A549 (cell line): ENCODE measurements at regions not wholly inside any gene's neighbourhood (a gene's known extent, or its start where the extent isn't known, plus 50 kb on each side); places are given as distances from the start of the nearest gene placed in this dataset.

Experiments
- ATAC-seq, 2 experiments: fragments of 200-7000 bp in 1 of 2; fragments of >200 bp in 1 of 2; cut with Nextera tagmentation in 1 of 2; cut with Tn5 transposase in 1 of 2; 3 replicates each; pipeline versions ENCODE4 v1.8.0 to v1.9.1; 2018 to 2020; ENCODE audit warnings: mild to moderate bottlenecking in 1 of 2, moderate library complexity in 1 of 2
- CTCF ChIA-PET: fragments of 300-600 bp; sonication (Branson Sonifier 250); formaldehyde crosslinking; extraction: SDS; loops from one replicate; lab custom pipeline; 2021; ENCODE audit warnings: antibody characterized with exemption, inconsistent platforms; lab: Yijun Ruan, JAX
- POLR2A ChIA-PET: fragments of 350-600 bp; formaldehyde crosslinking; extraction: SDS; loops from one replicate; lab custom pipeline; 2021; ENCODE audit warnings: antibody characterized with exemption, inconsistent platforms; lab: Yijun Ruan, JAX
- DNase-seq, 2 experiments: peaks; one replicate each; pipeline versions ENCODE4 v3.0.0 to v3.0.0-alpha.2; 2011 to 2016; ENCODE audit warnings: low read depth in 1 of 2, low spot score in 1 of 2
- FAIRE-seq: peaks from 2 replicates; lab custom pipeline; 2011; peaks lifted over from hg19 to GRCh38; lab: Jason Lieb, UNC
- H3K27ac ChIP-seq, 2 experiments: fragments of >200 bp; sonication (Bioruptor Twin); formaldehyde crosslinking; 3 replicates each; pipeline ENCODE4 v1.5.1; 2016 to 2017
- H3K4me1 ChIP-seq: fragments of >200 bp; sonication (Bioruptor Twin); formaldehyde crosslinking; 3 replicates; pipeline ENCODE4 v1.6.1; 2016
- H3K4me2 ChIP-seq: fragments of >200 bp; sonication (Bioruptor Twin); formaldehyde crosslinking; 3 replicates; pipeline ENCODE4 v1.6.1; 2016
- H3K4me3 ChIP-seq: fragments of >200 bp; sonication (Bioruptor Twin); formaldehyde crosslinking; 3 replicates; pipeline ENCODE4 v1.5.1; 2016
- H3K9me3 ChIP-seq: fragments of >200 bp; sonication (Bioruptor Twin); formaldehyde crosslinking; 3 replicates; pipeline ENCODE4 v1.6.1; 2016
- BCL3 ChIP-seq: fragments of >200 bp; sonication (Bioruptor Twin); formaldehyde crosslinking; IDR thresholded peaks from 3 replicates; pipeline ENCODE4 v1.6.1; 2016
- CBX2 ChIP-seq: fragments of 200-600 bp; sonication (generic); IDR thresholded peaks from 2 replicates; pipeline ENCODE4 v1.6.1; 2016; ENCODE audit warnings: low read depth, mild to moderate bottlenecking, borderline replicate concordance
- CTCF ChIP-seq: fragments of >200 bp; sonication (Bioruptor Twin); formaldehyde crosslinking; IDR thresholded peaks from 3 replicates; pipeline ENCODE4 v1.5.1; 2016
- EHMT2 ChIP-seq: fragments of 200-600 bp; sonication (generic); IDR thresholded peaks from 2 replicates; pipeline ENCODE4 v1.6.1; 2016; ENCODE audit warnings: antibody characterized with exemption, low read depth, mild to moderate bottlenecking, moderate library complexity
- ELK1 ChIP-seq: fragments of 150-350 bp; IDR thresholded peaks from 2 replicates; pipeline ENCODE4 v1.6.1; 2014; ENCODE audit warnings: low read depth, mild to moderate bottlenecking, low read length
- EP300 ChIP-seq, 2 experiments: fragments of >200 bp; sonication (Bioruptor Twin); formaldehyde crosslinking; IDR thresholded peaks; 2 replicates in 1 of 2; 3 replicates in 1 of 2; pipeline ENCODE4 v1.6.1; 2016 to 2017
- ESRRA ChIP-seq: fragments of 150-350 bp; IDR thresholded peaks from 2 replicates; pipeline ENCODE4 v1.6.1; 2014; ENCODE audit warnings: mild to moderate bottlenecking, low read length, borderline replicate concordance
- HDAC2 ChIP-seq: fragments of 200-600 bp; sonication (generic); IDR thresholded peaks from 2 replicates; pipeline ENCODE4 v1.6.1; 2016
- HES2 ChIP-seq: fragments of >200 bp; sonication (Bioruptor Twin); formaldehyde crosslinking; IDR thresholded peaks from 2 replicates; pipeline ENCODE4 v1.6.1; 2016
- HEYL ChIP-seq: fragments of 250-450 bp; sonication (Bioruptor Pico); IDR thresholded peaks from 2 replicates; pipeline ENCODE4 v1.8.0; 2021; ENCODE audit warnings: mild to moderate bottlenecking, moderate library complexity
- HOXA7 ChIP-seq: fragments of 250-450 bp; sonication (Bioruptor Pico); IDR thresholded peaks from 2 replicates; pipeline ENCODE4 v1.5.0; 2020; ENCODE audit warnings: mild to moderate bottlenecking, moderate library complexity
- HOXB13 ChIP-seq: fragments of 250-450 bp; sonication (Bioruptor Pico); IDR thresholded peaks from 2 replicates; pipeline ENCODE4 v1.5.0; 2020; ENCODE audit warnings: low read depth, mild to moderate bottlenecking, moderate library complexity
- HOXB5 ChIP-seq: fragments of 250-450 bp; sonication (Bioruptor Pico); IDR thresholded peaks from 2 replicates; pipeline ENCODE4 v1.5.0; 2020; ENCODE audit warnings: mild to moderate bottlenecking, moderate library complexity
- KDM5A ChIP-seq: fragments of 200-600 bp; sonication (generic); IDR thresholded peaks from 2 replicates; pipeline ENCODE4 v1.6.1; 2016; ENCODE audit warnings: antibody characterized with exemption, mild to moderate bottlenecking
- MAX ChIP-seq: IDR thresholded peaks from 2 replicates; pipeline ENCODE4 v1.6.1; 2012
- MYC ChIP-seq: IDR thresholded peaks from 2 replicates; pipeline ENCODE4 v1.6.1; 2012; ENCODE audit warnings: mild to moderate bottlenecking, inconsistent platforms, low read length, improper control_type of control experiment, borderline replicate concordance
- NFE2L2 ChIP-seq: fragments of 150-350 bp; conservative IDR thresholded peaks from 2 replicates; pipeline ENCODE4 v1.6.1; 2014; ENCODE audit warnings: low read length
- POLR2A ChIP-seq: IDR thresholded peaks from 2 replicates; pipeline ENCODE4 v1.6.1; 2012; ENCODE audit warnings: mild to moderate bottlenecking, low read length
- POLR2AphosphoS2 ChIP-seq: conservative IDR thresholded peaks from 2 replicates; pipeline ENCODE4 v1.6.1; 2012; ENCODE audit warnings: low read length, improper control_type of control experiment, inconsistent platforms
- RAD21 ChIP-seq, 2 experiments: fragments of >200 bp in 1 of 2; sonication (Bioruptor Twin) in 1 of 2; formaldehyde crosslinking in 1 of 2; IDR thresholded peaks in 1 of 2; conservative IDR thresholded peaks in 1 of 2; 2 replicates in 1 of 2; 3 replicates in 1 of 2; pipeline ENCODE4 v1.6.1; 2012 to 2018; ENCODE audit warnings: inconsistent platforms in 1 of 2
- RARB ChIP-seq: fragments of 250-450 bp; sonication (Bioruptor Pico); IDR thresholded peaks from 2 replicates; pipeline ENCODE4 v1.8.0; 2021; ENCODE audit warnings: mild to moderate bottlenecking, moderate library complexity
- REST ChIP-seq: fragments of 200-600 bp; sonication (generic); IDR thresholded peaks from 2 replicates; pipeline ENCODE4 v1.6.1; 2016; ENCODE audit warnings: antibody characterized with exemption, mild to moderate bottlenecking, moderate library complexity
- SREBF2 ChIP-seq: fragments of 450-650 bp; IDR thresholded peaks from 2 replicates; pipeline ENCODE4 v1.6.1; 2014; ENCODE audit warnings: mild to moderate bottlenecking, moderate library complexity
- TP53 ChIP-seq: fragments of 250-450 bp; sonication (Bioruptor Pico); IDR thresholded peaks from 2 replicates; pipeline ENCODE4 v1.5.0; 2021; ENCODE audit warnings: mild to moderate bottlenecking, moderate library complexity
- USF2 ChIP-seq: fragments of 450-650 bp; IDR thresholded peaks from 2 replicates; pipeline ENCODE4 v1.6.1; 2014; ENCODE audit warnings: antibody characterized with exemption
- ZC3H11A ChIP-seq: fragments of 450-650 bp; IDR thresholded peaks from 2 replicates; pipeline ENCODE4 v1.6.1; 2014; ENCODE audit warnings: antibody characterized with exemption, mild to moderate bottlenecking
- ZFP36 ChIP-seq: fragments of 450-650 bp; IDR thresholded peaks from 2 replicates; pipeline ENCODE4 v1.6.1; 2014; ENCODE audit warnings: borderline replicate concordance; ENCODE audit not compliant: partially characterized antibody
- ZSCAN20 ChIP-seq: fragments of 250-450 bp; sonication (Bioruptor Pico); IDR thresholded peaks from 2 replicates; pipeline ENCODE4 v1.8.0; 2022; ENCODE audit warnings: mild to moderate bottlenecking, moderate library complexity
- WGBS: methylation state at CpG from one replicate; pipeline ENCODE4 v1.1.6; 2017; ENCODE audit errors: missing lambda C conversion rate; 5-methylcytosine and 5-hydroxymethylcytosine counted together

- H3K4me2 ChIP-seq, result no peak overlapping the region
- WGBS, result 71% methylated on average over 5 of the region's 5 CpGs
- ChIA-PET CTCF (no interaction called here), POLR2A (no interaction called here)
- no peaks in the 10 kb centered on the region for H3K9me3 ChIP-seq
- TF ChIP-seq NFE2L2, result no peak
- DNase-seq (no peak), ATAC-seq (no peak), FAIRE-seq (no peak)
- H3K27ac ChIP-seq, result no peak overlapping the region
- no peaks in the 10 kb centered on the region for H3K4me1 ChIP-seq
- no peak overlapping the region for H3K4me3 ChIP-seq
Observed at GRCh38 chr21:17428484-17428869, 84.4 kb upstream of the CXADR start.

GRCh38 chr21:17428980-17429379, 83.9 kb upstream of the CXADR start:
- no peaks in the 10 kb centered on the region for H3K4me1 ChIP-seq
- FAIRE-seq (no peak), DNase-seq (no peak), ATAC-seq (no peak)
- H3K4me3 ChIP-seq, result no peak overlapping the region
- POLR2A ChIA-PET, result no interaction called here
- no peak overlapping the region for H3K27ac ChIP-seq
- H3K9me3 ChIP-seq, result no peaks in the 10 kb centered on the region
- WGBS, result 72% methylated on average over 5 of the region's 5 CpGs
- TF ChIP-seq ESRRA, result no peak
- TF ChIP-seq SREBF2, result no peak
- TF ChIP-seq HOXB13 (CRISPR knock-in tag), result no peak
- no peak for TF ChIP-seq ZSCAN20 (CRISPR knock-in tag)
- TF ChIP-seq BCL3, result no peak
- no peak for TF ChIP-seq ZC3H11A
- no peak for TF ChIP-seq HOXA7 (CRISPR knock-in tag)
- TF ChIP-seq HOXB5 (CRISPR knock-in tag), result no peak
- TF ChIP-seq POLR2A, result no peak
- no peak for TF ChIP-seq EHMT2
- TF ChIP-seq RARB (CRISPR knock-in tag), result no peak
- TF ChIP-seq TP53 (CRISPR knock-in tag), result no peak
- TF ChIP-seq CBX2, result no peak
- no peak for TF ChIP-seq KDM5A
- TF ChIP-seq HEYL (CRISPR knock-in tag), result no peak
- no peak for TF ChIP-seq POLR2AphosphoS2
- no peak for TF ChIP-seq USF2
- no peak for TF ChIP-seq HDAC2
- CTCF ChIA-PET, result no interaction called here
- no peak overlapping the region for H3K4me2 ChIP-seq

GRCh38 chr21:17429936-17430335, 82.9 kb upstream of the CXADR start:
- TF ChIP-seq RARB (CRISPR knock-in tag) (no peak), HES2 (no peak), RAD21 (conservative IDR thresholded peaks at IDR 0.05 in 1 of 2, IDR thresholded peaks at IDR 0.05 in 1 of 2) (no peak), MYC (no peak), MAX (no peak), EP300 (IDR thresholded peaks at IDR 0.05) (no peak), REST (no peak), ZFP36 (no peak), ELK1 (no peak), CTCF (no peak)
- H3K4me3 ChIP-seq, result no peak overlapping the region
- FAIRE-seq (no peak), DNase-seq (no peak), ATAC-seq (no peak)
- WGBS, result 79% methylated on average over 3 of the region's 3 CpGs
- no peak overlapping the region for H3K4me2 ChIP-seq
- ChIA-PET POLR2A (no interaction called here), CTCF (interaction anchor here (1.8 kb wide), 1 partner anchor 125 kb away, joined by 4 read pairs; no protein-coding TSS in a partner anchor)
- no peak overlapping the region for H3K27ac ChIP-seq
- no peaks in the 10 kb centered on the region for H3K9me3 ChIP-seq
- no peaks in the 10 kb centered on the region for H3K4me1 ChIP-seq
